Muscle of leg (tissue), 3 donors: ENCODE measurements at regions not wholly inside any gene's neighbourhood (a gene's known extent, or its start where the extent isn't known, plus 50 kb on each side); places are given as distances from the start of the nearest gene placed in this dataset.
A peak's percentile ranks its signal among the peaks of the same experiment; 100 is the strongest.
"Not testable (repeated sequence)": the region's sequence is repeated elsewhere in the genome, so short reads cannot be mapped to it uniquely, and the experiment has no call there.

Experiments
- DNase-seq: peaks from one replicate; pipeline ENCODE4 v3.0.0; 2013
- H3K27ac ChIP-seq: one replicate; pipeline ENCODE4 v1.5.1; 2013; ENCODE audit warnings: mild to moderate bottlenecking, low read length, control low read depth
- H3K27me3 ChIP-seq: one replicate; pipeline ENCODE4 v1.6.1; 2013; ENCODE audit warnings: low read length; ENCODE audit not compliant: control insufficient read depth, insufficient read depth
- H3K36me3 ChIP-seq: one replicate; pipeline ENCODE4 v1.6.1; 2013; ENCODE audit warnings: low read length; ENCODE audit not compliant: control insufficient read depth, insufficient read depth
- H3K4me1 ChIP-seq: one replicate; pipeline ENCODE4 v1.6.1; 2013; ENCODE audit warnings: low read length; ENCODE audit not compliant: control insufficient read depth, insufficient read depth
- H3K4me3 ChIP-seq: one replicate; pipeline ENCODE4 v1.5.1; 2013; ENCODE audit warnings: low read length, control low read depth
- H3K9me3 ChIP-seq: replicated peaks from 2 replicates; pipeline ENCODE4 v1.6.1; 2013; ENCODE audit warnings: low read depth, low read length; ENCODE audit not compliant: control insufficient read depth
- WGBS: methylation state at CpG from one replicate; pipeline ENCODE4 v1.1.5; 2013; ENCODE audit warnings: missing lambda C conversion rate; ENCODE audit not compliant: insufficient coverage; 5-methylcytosine and 5-hydroxymethylcytosine counted together

- peak; percentile 30 for DNase-seq
- H3K27me3 ChIP-seq = peaks cover 16% of the 10 kb centered on the region
- 2% methylated on average over 4 of the region's 7 CpGs for WGBS
Observed at GRCh38 chr1:38183096-38183495, 136.5 kb upstream of the POU3F1 start.

GRCh38 chr1:38180388-38180787 is 133.8 kb upstream of the POU3F1 start:
- H3K27me3 ChIP-seq = not testable (repeated sequence)

More at GRCh38 chr1:38183096-38183495, 136.5 kb upstream of the POU3F1 start:
- H3K4me3 ChIP-seq = no peak overlapping the region
- peaks cover 10% of the 10 kb centered on the region for H3K4me1 ChIP-seq
- H3K9me3 ChIP-seq = no peaks in the 10 kb centered on the region
- no peak overlapping the region for H3K27ac ChIP-seq
- no peaks in the 10 kb centered on the region for H3K36me3 ChIP-seq

GRCh38 chr1:38179483-38179882 is 132.9 kb upstream of the POU3F1 start:
- no peak overlapping the region for H3K4me3 ChIP-seq
- DNase-seq = peak; percentile 59
- 29% methylated on average over 8 of the region's 8 CpGs for WGBS
- peaks cover 2% of the 10 kb centered on the region for H3K27me3 ChIP-seq
- no peaks in the 10 kb centered on the region for H3K36me3 ChIP-seq
- no peak overlapping the region for H3K27ac ChIP-seq
- peaks cover 10% of the 10 kb centered on the region for H3K4me1 ChIP-seq
- H3K9me3 ChIP-seq = no peaks in the 10 kb centered on the region

More at GRCh38 chr1:38180388-38180787, 133.8 kb upstream of the POU3F1 start:
- H3K36me3 ChIP-seq, H3K4me3 ChIP-seq, DNase-seq, H3K9me3 ChIP-seq, H3K27ac ChIP-seq: not testable (repeated sequence)
- peaks cover 10% of the 10 kb centered on the region for H3K4me1 ChIP-seq
- no CpG with 5 or more reads among the region's 1 CpG for WGBS

GRCh38 chr1:38178216-38178615 is 131.6 kb upstream of the POU3F1 start:
- WGBS = 90% methylated on average over 5 of the region's 6 CpGs
- H3K27ac ChIP-seq = no peak overlapping the region
- H3K4me1 ChIP-seq = peaks cover 10% of the 10 kb centered on the region
- H3K4me3 ChIP-seq = no peak overlapping the region
- H3K27me3 ChIP-seq = peaks cover 2% of the 10 kb centered on the region
- no peaks in the 10 kb centered on the region for H3K9me3 ChIP-seq
- no peaks in the 10 kb centered on the region for H3K36me3 ChIP-seq
- no peak for DNase-seq

GRCh38 chr1:38175121-38175520 is 128.5 kb upstream of the POU3F1 start:
- Histone ChIP-seq H3K4me1 (peaks cover 8% of the 10 kb centered on the region), H3K4me3 (no peak overlapping the region), H3K27me3 (no peaks in the 10 kb centered on the region), H3K36me3 (no peaks in the 10 kb centered on the region), H3K27ac (no peak overlapping the region), H3K9me3 (no peaks in the 10 kb centered on the region)
- DNase-seq = no peak
- WGBS = 31% methylated on average over 2 of the region's 9 CpGs

GRCh38 chr1:38173848-38174247 is 127.3 kb upstream of the POU3F1 start:
- H3K27me3 ChIP-seq = peaks cover 3% of the 10 kb centered on the region
- H3K9me3 ChIP-seq = no peaks in the 10 kb centered on the region
- H3K4me1 ChIP-seq = no peaks in the 10 kb centered on the region
- 67% methylated on average over 1 of the region's 5 CpGs for WGBS
- H3K36me3 ChIP-seq = no peaks in the 10 kb centered on the region
- H3K4me3 ChIP-seq = no peak overlapping the region
- no peak for DNase-seq
- H3K27ac ChIP-seq = no peak overlapping the region

GRCh38 chr1:38173157-38173831 is 126.7 kb upstream of the POU3F1 start:
- no peak for DNase-seq
- H3K36me3 ChIP-seq = no peaks in the 10 kb centered on the region
- H3K27me3 ChIP-seq = peaks cover 8% of the 10 kb centered on the region
- H3K4me3 ChIP-seq = no peak overlapping the region
- 80% methylated on average over 3 of the region's 6 CpGs for WGBS
- H3K9me3 ChIP-seq = no peaks in the 10 kb centered on the region
- H3K27ac ChIP-seq = no peak overlapping the region
- H3K4me1 ChIP-seq = no peaks in the 10 kb centered on the region

GRCh38 chr1:38169121-38169520 is 122.5 kb upstream of the POU3F1 start:
- H3K36me3 ChIP-seq = no peaks in the 10 kb centered on the region
- no peak overlapping the region for H3K27ac ChIP-seq
- no peak overlapping the region for H3K4me3 ChIP-seq
- no peaks in the 10 kb centered on the region for H3K4me1 ChIP-seq
- H3K27me3 ChIP-seq = peaks cover 11% of the 10 kb centered on the region
- no CpG with 5 or more reads among the region's 3 CpGs for WGBS
- H3K9me3 ChIP-seq = no peaks in the 10 kb centered on the region
- no peak for DNase-seq

- DNase-seq = no peak
- H3K9me3 ChIP-seq = no peaks in the 10 kb centered on the region
- WGBS = 79% methylated on average over 2 of the region's 2 CpGs
Observed at GRCh38 chr1:38168365-38168764, 121.8 kb upstream of the POU3F1 start.

GRCh38 chr1:38166461-38166860 is 119.9 kb upstream of the POU3F1 start:
- no peaks in the 10 kb centered on the region for H3K36me3 ChIP-seq
- 100% methylated on average over 2 of the region's 4 CpGs for WGBS

More at GRCh38 chr1:38168365-38168764, 121.8 kb upstream of the POU3F1 start:
- no peak overlapping the region for H3K27ac ChIP-seq
- no peak overlapping the region for H3K4me3 ChIP-seq
- no peaks in the 10 kb centered on the region for H3K36me3 ChIP-seq
- H3K27me3 ChIP-seq = peaks cover 11% of the 10 kb centered on the region
- H3K4me1 ChIP-seq = no peaks in the 10 kb centered on the region

More at GRCh38 chr1:38166461-38166860, 119.9 kb upstream of the POU3F1 start:
- Histone ChIP-seq H3K27me3 (peaks cover 11% of the 10 kb centered on the region), H3K4me3 (no peak overlapping the region), H3K9me3 (no peaks in the 10 kb centered on the region), H3K4me1 (no peaks in the 10 kb centered on the region), H3K27ac (no peak overlapping the region)
- no peak for DNase-seq
